H1 (cell line): ENCODE measurements at regions not wholly inside any gene's neighbourhood (a gene's known extent, or its start where the extent isn't known, plus 50 kb on each side); places are given as distances from the start of the nearest gene placed in this dataset.

Experiments
- CTCF ChIP-seq, 3 experiments: IDR thresholded peaks; 1 replicate in 2 of 3; 2 replicates in 1 of 3; pipeline versions ENCODE4 v1.5.1 to v1.6.1; 2011; ENCODE audit warnings: low read length in 3 of 3, mild to moderate bottlenecking in 3 of 3, inconsistent platforms in 2 of 3, low read depth in 1 of 3, moderate library complexity in 1 of 3; ENCODE audit not compliant: insufficient read depth in 1 of 3; ENCODE audit errors: control extremely low read depth in 1 of 3
- EZH2 ChIP-seq: fragments of 200-600 bp; sonication (generic); IDR thresholded peaks from 2 replicates; pipeline ENCODE4 v1.7.1; 2012; ENCODE audit warnings: low read depth, mild to moderate bottlenecking, moderate library complexity, low read length, inconsistent platforms; ENCODE audit not compliant: severe bottlenecking
- POLR2A ChIP-seq, 2 experiments: IDR thresholded peaks; 1 replicate in 1 of 2; 2 replicates in 1 of 2; pipeline ENCODE4 v1.6.1; 2011; ENCODE audit warnings: low read depth in 2 of 2, low read length in 2 of 2, mild to moderate bottlenecking in 2 of 2; ENCODE audit errors: control extremely low read depth in 1 of 2
- RAD21 ChIP-seq, 2 experiments: IDR thresholded peaks in 1 of 2; conservative IDR thresholded peaks in 1 of 2; 2 replicates each; pipeline ENCODE4 v1.6.1; 2011; ENCODE audit warnings: low read depth in 2 of 2, low read length in 2 of 2, improper control_type of control experiment in 1 of 2, inconsistent platforms in 1 of 2, mild to moderate bottlenecking in 1 of 2, moderate library complexity in 1 of 2
- SIX5 ChIP-seq: IDR thresholded peaks from 2 replicates; pipeline ENCODE4 v1.6.1; 2011; ENCODE audit warnings: mild to moderate bottlenecking, low read depth, low read length
- SP2 ChIP-seq: IDR thresholded peaks from 2 replicates; pipeline ENCODE4 v1.6.1; 2012; ENCODE audit warnings: mild to moderate bottlenecking, low read length, inconsistent platforms

- no peak for TF ChIP-seq RAD21 (IDR thresholded peaks at IDR 0.05 in 1 of 2, conservative IDR thresholded peaks at IDR 0.05 in 1 of 2; ENCODE audit: low read depth in 2 of 2, low read length in 2 of 2)
- no peak for TF ChIP-seq EZH2
- no peak for TF ChIP-seq CTCF (IDR thresholded peaks at IDR 0.05; ENCODE audit: control extremely low read depth in 1 of 3, insufficient read depth in 1 of 3, low read depth in 1 of 3, low read length in 3 of 3)
- TF ChIP-seq POLR2A (IDR thresholded peaks at IDR 0.05; ENCODE audit: control extremely low read depth in 1 of 2, low read depth in 2 of 2, low read length in 2 of 2), result no peak
- no peak for TF ChIP-seq SIX5
- no peak for TF ChIP-seq SP2
Measured at GRCh38 chr7:32661929-32662328, 166.6 kb downstream of the AVL9 start.
